IPS DF 6.9 (cell line): ENCODE measurements at regions not wholly inside any gene's neighbourhood (a gene's known extent, or its start where the extent isn't known, plus 50 kb on each side); places are given as distances from the start of the nearest gene placed in this dataset.
"Not testable (repeated sequence)": the region's sequence is repeated elsewhere in the genome, so short reads cannot be mapped to it uniquely, and the experiment has no call there.

ENCODE experiments used
- DNase-seq: peaks from one replicate; pipeline ENCODE4 v3.0.0-alpha.2; 2013; ENCODE audit warnings: low read depth, low spot score
- H3K27ac ChIP-seq: one replicate; pipeline ENCODE4 v1.5.1; 2013; ENCODE audit warnings: low read length, control low read depth
- H3K27me3 ChIP-seq: 2 replicates; pipeline ENCODE4 v1.6.1; 2013; ENCODE audit warnings: mild to moderate bottlenecking, low read length; ENCODE audit not compliant: control insufficient read depth, insufficient read depth
- H3K36me3 ChIP-seq: 2 replicates; pipeline ENCODE4 v1.6.1; 2013; ENCODE audit warnings: low read length; ENCODE audit not compliant: control insufficient read depth, insufficient read depth
- H3K4me1 ChIP-seq: 2 replicates; pipeline ENCODE4 v1.6.1; 2013; ENCODE audit warnings: low read length; ENCODE audit not compliant: control insufficient read depth, insufficient read depth
- H3K4me3 ChIP-seq: 2 replicates; pipeline ENCODE4 v1.5.1; 2013; ENCODE audit warnings: mild to moderate bottlenecking, low read length
- H3K9me3 ChIP-seq: 2 replicates; pipeline ENCODE4 v1.6.1; 2013; ENCODE audit warnings: low read length, inconsistent platforms; ENCODE audit not compliant: control insufficient read depth, insufficient read depth
- WGBS: extraction: QIAGEN DNeasy Blood & Tissue Kit; methylation state at CpG from one replicate; pipeline ENCODE4 v1.1.7; 2013; ENCODE audit warnings: mixed read lengths, missing lambda C conversion rate; ENCODE audit not compliant: insufficient read length, insufficient coverage; 5-methylcytosine and 5-hydroxymethylcytosine counted together

GRCh38 chr21:18549214-18549905, 145.8 kb upstream of the TMPRSS15 start:
- Histone ChIP-seq H3K27me3 (no peaks in the 10 kb centered on the region), H3K4me3 (no peak overlapping the region), H3K27ac (no peak overlapping the region), H3K4me1 (no peaks in the 10 kb centered on the region), H3K9me3 (no peaks in the 10 kb centered on the region), H3K36me3 (no peaks in the 10 kb centered on the region)
- WGBS = no CpG with 5 or more reads among the region's 4 CpGs
- DNase-seq = no peak

- Histone ChIP-seq H3K4me1 (no peaks in the 10 kb centered on the region), H3K36me3 (no peaks in the 10 kb centered on the region), H3K27ac (no peak overlapping the region), H3K4me3 (no peak overlapping the region), H3K9me3 (no peaks in the 10 kb centered on the region), H3K27me3 (no peaks in the 10 kb centered on the region)
- DNase-seq = no peak
- no CpG with 5 or more reads among the region's 3 CpGs for WGBS
These were observed 146.8 kb upstream of the TMPRSS15 start for GRCh38 chr21:18550361-18550760.

- Histone ChIP-seq H3K4me1 (no peaks in the 10 kb centered on the region), H3K27ac (no peak overlapping the region), H3K27me3 (no peaks in the 10 kb centered on the region), H3K4me3 (no peak overlapping the region), H3K9me3 (no peaks in the 10 kb centered on the region), H3K36me3 (no peaks in the 10 kb centered on the region)
- DNase-seq = no peak
- WGBS = no CpG with 5 or more reads among the region's 2 CpGs
These were observed 150.2 kb upstream of the TMPRSS15 start for GRCh38 chr21:18553786-18554185.

GRCh38 chr21:18567770-18568169, 164.2 kb upstream of the TMPRSS15 start:
- H3K27me3 ChIP-seq = not testable (repeated sequence)

GRCh38 chr21:18588001-18588662, 184.5 kb upstream of the TMPRSS15 start:
- no peak overlapping the region for H3K27ac ChIP-seq
- WGBS = no CpG with 5 or more reads among the region's 4 CpGs
- H3K4me1 ChIP-seq = no peaks in the 10 kb centered on the region
- no peaks in the 10 kb centered on the region for H3K9me3 ChIP-seq
- no peak overlapping the region for H3K4me3 ChIP-seq
- no peaks in the 10 kb centered on the region for H3K36me3 ChIP-seq
- DNase-seq = no peak
- H3K27me3 ChIP-seq = no peaks in the 10 kb centered on the region

More at GRCh38 chr21:18567770-18568169, 164.2 kb upstream of the TMPRSS15 start:
- not testable (repeated sequence) for H3K4me1 ChIP-seq, DNase-seq, H3K27ac ChIP-seq, H3K4me3 ChIP-seq, H3K36me3 ChIP-seq, H3K9me3 ChIP-seq
- WGBS = no CpG with 5 or more reads among the region's 10 CpGs

GRCh38 chr21:18601146-18601545, 197.6 kb upstream of the TMPRSS15 start:
- Histone ChIP-seq H3K27ac (no peak overlapping the region), H3K36me3 (no peaks in the 10 kb centered on the region), H3K4me3 (no peak overlapping the region), H3K4me1 (no peaks in the 10 kb centered on the region), H3K27me3 (no peaks in the 10 kb centered on the region), H3K9me3 (no peaks in the 10 kb centered on the region)
- no CpG with 5 or more reads among the region's 1 CpG for WGBS
- DNase-seq = no peak

- Histone ChIP-seq H3K9me3 (no peaks in the 10 kb centered on the region), H3K36me3 (no peaks in the 10 kb centered on the region), H3K27ac (no peak overlapping the region), H3K4me1 (no peaks in the 10 kb centered on the region), H3K27me3 (no peaks in the 10 kb centered on the region), H3K4me3 (no peak overlapping the region)
- WGBS = no CpG with 5 or more reads among the region's 3 CpGs
- DNase-seq = no peak
These were observed 199.1 kb upstream of the TMPRSS15 start for GRCh38 chr21:18602711-18603110.

GRCh38 chr21:18603261-18603660, 199.7 kb upstream of the TMPRSS15 start:
- H3K4me1 ChIP-seq = no peaks in the 10 kb centered on the region
- no peak for DNase-seq
- no CpG with 5 or more reads among the region's 2 CpGs for WGBS
- no peaks in the 10 kb centered on the region for H3K27me3 ChIP-seq
- H3K36me3 ChIP-seq = no peaks in the 10 kb centered on the region
- no peak overlapping the region for H3K27ac ChIP-seq
- H3K4me3 ChIP-seq = no peak overlapping the region
- H3K9me3 ChIP-seq = no peaks in the 10 kb centered on the region

- WGBS = no CpG with 5 or more reads among the region's 3 CpGs
- Histone ChIP-seq H3K9me3 (no peaks in the 10 kb centered on the region), H3K4me1 (no peaks in the 10 kb centered on the region), H3K27me3 (no peaks in the 10 kb centered on the region), H3K27ac (no peak overlapping the region), H3K36me3 (no peaks in the 10 kb centered on the region), H3K4me3 (no peak overlapping the region)
- DNase-seq = no peak
These were observed 200.4 kb upstream of the TMPRSS15 start for GRCh38 chr21:18603980-18604379.

- Histone ChIP-seq H3K4me1 (no peaks in the 10 kb centered on the region), H3K27me3 (no peaks in the 10 kb centered on the region), H3K9me3 (no peaks in the 10 kb centered on the region), H3K36me3 (no peaks in the 10 kb centered on the region), H3K4me3 (no peak overlapping the region), H3K27ac (no peak overlapping the region)
- no CpG with 5 or more reads among the region's 1 CpG for WGBS
- no peak for DNase-seq
These were observed 204.6 kb upstream of the TMPRSS15 start for GRCh38 chr21:18608226-18608625.

GRCh38 chr21:18614303-18614702, 210.7 kb upstream of the TMPRSS15 start:
- Histone ChIP-seq H3K4me3 (no peak overlapping the region), H3K4me1 (no peaks in the 10 kb centered on the region), H3K27ac (no peak overlapping the region), H3K9me3 (no peaks in the 10 kb centered on the region), H3K36me3 (no peaks in the 10 kb centered on the region), H3K27me3 (no peaks in the 10 kb centered on the region)
- WGBS = no CpG with 5 or more reads among the region's 3 CpGs
- no peak for DNase-seq
